Endothelial cell of umbilical vein (primary cell): ENCODE measurements at regions not wholly inside any gene's neighbourhood (a gene's known extent, or its start where the extent isn't known, plus 50 kb on each side); places are given as distances from the start of the nearest gene placed in this dataset.

Experiments
- BruUV-seq: library from RNA; stranded (reverse); fragments of 400-500 nt; replicated peaks from 2 replicates; lab custom pipeline; 2021; lab: Mats Ljungman, UMichigan
- CTCF ChIA-PET: fragments of 300-600, 350-600 bp; sonication (Branson Sonifier 250); formaldehyde crosslinking; loops from one replicate; lab custom pipeline; 2021; ENCODE audit warnings: antibody characterized with exemption, inconsistent platforms; lab: Charles Lee
- POLR2A ChIA-PET: fragments of 300-600, 350-600 bp; sonication (Branson Sonifier 250); formaldehyde crosslinking; loops from one replicate; lab custom pipeline; 2021; ENCODE audit warnings: antibody characterized with exemption, inconsistent platforms; lab: Charles Lee
- DNase-seq: peaks from one replicate; pipeline ENCODE4 v3.0.0-alpha.2; 2011; ENCODE audit warnings: low read depth, low spot score
- FAIRE-seq: peaks from 2 replicates; lab custom pipeline; 2011; peaks lifted over from hg19 to GRCh38; lab: Jason Lieb, UNC
- H2AFZ ChIP-seq: 2 replicates; pipeline ENCODE4 v1.6.0; 2012; ENCODE audit warnings: low read depth, low read length, control low read depth, inconsistent platforms
- H3K27ac ChIP-seq: 2 replicates; pipeline ENCODE4 v1.5.1; 2011; ENCODE audit warnings: low read depth, mild to moderate bottlenecking, control low read depth, low read length, moderate library complexity; ENCODE audit not compliant: insufficient read depth
- H3K27me3 ChIP-seq, 2 experiments: 2 replicates each; pipeline versions ENCODE4 v1.6.0 to v1.6.1; 2011; ENCODE audit warnings: low read length in 2 of 2, mixed read lengths in 1 of 2; ENCODE audit not compliant: control insufficient read depth in 2 of 2, insufficient read depth in 2 of 2
- H3K36me3 ChIP-seq, 2 experiments: 2 replicates in 1 of 2; 3 replicates in 1 of 2; pipeline ENCODE4 v1.5.1; 2011; ENCODE audit warnings: low read length in 2 of 2, mild to moderate bottlenecking in 1 of 2, moderate library complexity in 1 of 2; ENCODE audit not compliant: control insufficient read depth in 2 of 2, insufficient read depth in 2 of 2; ENCODE audit errors: extremely low read depth in 1 of 2
- H3K4me1 ChIP-seq: 3 replicates; pipeline ENCODE4 v1.5.1; 2011; ENCODE audit warnings: mild to moderate bottlenecking, low read length; ENCODE audit not compliant: control insufficient read depth, insufficient read depth; ENCODE audit errors: extremely low read depth
- H3K4me2 ChIP-seq: 2 replicates; pipeline ENCODE4 v1.6.1; 2011; ENCODE audit warnings: low read length, control low read depth, mixed read lengths; ENCODE audit not compliant: insufficient read depth
- H3K4me3 ChIP-seq, 3 experiments: fragments of 200-600 bp in 1 of 3; sonication (generic), shearing (Covaris generic) in 1 of 3; replicated peaks in 1 of 3; 2 replicates each; pipeline ENCODE4 v1.5.1; 2011 to 2016; ENCODE audit warnings: control low read depth in 3 of 3, low read length in 3 of 3, mild to moderate bottlenecking in 2 of 3, inconsistent platforms in 1 of 3, low read depth in 1 of 3, moderate library complexity in 1 of 3; ENCODE audit not compliant: insufficient read depth in 1 of 3
- H3K79me2 ChIP-seq: 2 replicates; pipeline ENCODE4 v1.6.0; 2012; ENCODE audit warnings: low read length, inconsistent platforms; ENCODE audit not compliant: control insufficient read depth, insufficient read depth
- H3K9ac ChIP-seq: replicated peaks from 2 replicates; pipeline ENCODE3; 2011; ENCODE audit warnings: low read length, control low read depth; ENCODE audit not compliant: insufficient read depth; ENCODE audit errors: extremely low read depth
- H3K9me1 ChIP-seq: replicated peaks from 3 replicates; pipeline ENCODE4 v1.6.0; 2011; ENCODE audit warnings: mild to moderate bottlenecking, low read length; ENCODE audit not compliant: control insufficient read depth, insufficient read depth; ENCODE audit errors: extremely low read depth
- H3K9me3 ChIP-seq: replicated peaks from 2 replicates; pipeline ENCODE4 v1.5.1; 2012; ENCODE audit warnings: low read length, inconsistent platforms; ENCODE audit not compliant: control insufficient read depth, insufficient read depth
- H4K20me1 ChIP-seq: replicated peaks from 2 replicates; pipeline ENCODE3; 2011; ENCODE audit warnings: mild to moderate bottlenecking, low read length; ENCODE audit not compliant: control insufficient read depth, insufficient read depth; ENCODE audit errors: extremely low read depth
- EZH2 ChIP-seq: IDR thresholded peaks from 2 replicates; pipeline ENCODE4 v1.6.1; 2012; ENCODE audit warnings: borderline replicate concordance, low read depth, mild to moderate bottlenecking, moderate library complexity, low read length, inconsistent platforms; ENCODE audit not compliant: severe bottlenecking
- FOS ChIP-seq: IDR thresholded peaks from 2 replicates; pipeline ENCODE4 v1.6.1; 2011; ENCODE audit warnings: mild to moderate bottlenecking, low read length, moderate library complexity, borderline replicate concordance; ENCODE audit not compliant: insufficient read depth
- GATA2 ChIP-seq: IDR thresholded peaks from 2 replicates; pipeline ENCODE4 v1.7.0; 2011; ENCODE audit warnings: low read depth, mild to moderate bottlenecking, moderate library complexity, mixed read lengths, low read length; ENCODE audit not compliant: insufficient read length, insufficient read depth
- JUN ChIP-seq: IDR thresholded peaks from 2 replicates; pipeline ENCODE4 v1.6.1; 2011; ENCODE audit warnings: borderline replicate concordance, low read depth; ENCODE audit not compliant: insufficient read length, insufficient read depth
- MYC ChIP-seq: IDR thresholded peaks from one replicate; pipeline ENCODE4 v1.6.1; 2011; ENCODE audit warnings: mild to moderate bottlenecking, low read depth, low read length
- POLR2A ChIP-seq: IDR thresholded peaks from 2 replicates; pipeline ENCODE4 v1.6.1; 2012; ENCODE audit warnings: low read depth, mild to moderate bottlenecking, control low read depth, low read length
- POLR2AphosphoS5 ChIP-seq: IDR thresholded peaks from 2 replicates; pipeline ENCODE4 v1.6.1; 2012; ENCODE audit warnings: low read depth, mild to moderate bottlenecking, control low read depth, low read length, moderate library complexity; ENCODE audit not compliant: insufficient read depth
- dilution Hi-C: fragments of 300-500 bp; cut with MboI; formaldehyde crosslinking; loops from one replicate; pipeline ENCODE4 v1.15.0; 2019; ENCODE audit warnings: low sequenced_read_pairs; ENCODE audit not compliant: extremely low pct_ligation_motif_present
- intact Hi-C: fragments of 100-400 bp; cut with micrococcal nuclease; formaldehyde crosslinking; loops from one replicate; pipeline ENCODE4 v1.10.0; 2022
- TF ChIP-seq, protein P1 (sequence below): IDR thresholded peaks from 2 replicates; pipeline ENCODE4 v1.6.1; 2011; ENCODE audit not compliant: insufficient read depth, insufficient read length
- TF ChIP-seq, protein P2 (sequence below), 2 donors: IDR thresholded peaks; 1 replicate in 1 of 2; 2 replicates in 1 of 2; pipeline ENCODE4 v1.5.1; 2011; ENCODE audit warnings: low read length in 2 of 2, mild to moderate bottlenecking in 2 of 2, moderate library complexity in 2 of 2, control low read depth in 1 of 2, inconsistent platforms in 1 of 2, low read depth in 1 of 2; ENCODE audit not compliant: insufficient read depth in 1 of 2; ENCODE audit errors: extremely low read depth in 1 of 2

DNA sequence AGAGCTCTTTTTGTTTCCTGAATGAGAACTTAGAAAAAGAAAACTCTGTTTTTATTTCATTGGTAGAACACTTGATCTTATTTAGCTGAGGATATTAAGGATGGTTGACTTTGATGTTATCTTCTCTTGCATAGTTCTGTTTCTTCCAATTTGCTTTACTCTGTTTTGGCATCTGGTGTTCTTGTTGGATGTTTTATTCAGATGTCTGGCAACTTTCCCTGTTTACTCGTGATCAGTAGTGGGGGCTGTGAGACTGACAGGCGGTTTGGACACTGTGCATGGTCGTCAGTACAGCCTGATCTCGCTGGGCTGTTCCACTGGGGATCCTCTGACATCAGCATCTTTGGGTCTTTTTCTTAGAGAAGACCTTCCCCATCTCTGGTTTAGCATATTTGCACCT is 100.1 kb downstream of the TSN start:
- Histone ChIP-seq H3K4me2 (no peak overlapping the region), H3K9me1 (no peaks in the 10 kb centered on the region), H3K27ac (no peak overlapping the region), H2AFZ (no peak overlapping the region), H3K9ac (no peak overlapping the region), H3K27me3 (no peaks in the 10 kb centered on the region), H3K4me1 (no peaks in the 10 kb centered on the region), H4K20me1 (no peaks in the 10 kb centered on the region), H3K36me3 (no peaks in the 10 kb centered on the region), H3K4me3 (no peak overlapping the region), H3K9me3 (no peaks in the 10 kb centered on the region), H3K79me2 (no peaks in the 10 kb centered on the region)
- CTCF ChIA-PET, result no interaction called here
- FAIRE-seq (no peak), DNase-seq (no peak)
- dilution Hi-C loops, result no loop called here
- intact Hi-C loops, result no loop called here
- TF ChIP-seq POLR2A (no peak), MYC (no peak), EZH2 (no peak), GATA2 (no peak), FOS (no peak), JUN (no peak), POLR2AphosphoS5 (no peak)
- TF ChIP-seq, protein P1, sequence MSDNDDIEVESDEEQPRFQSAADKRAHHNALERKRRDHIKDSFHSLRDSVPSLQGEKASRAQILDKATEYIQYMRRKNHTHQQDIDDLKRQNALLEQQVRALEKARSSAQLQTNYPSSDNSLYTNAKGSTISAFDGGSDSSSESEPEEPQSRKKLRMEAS, result no peak
- TF ChIP-seq, protein P2, sequence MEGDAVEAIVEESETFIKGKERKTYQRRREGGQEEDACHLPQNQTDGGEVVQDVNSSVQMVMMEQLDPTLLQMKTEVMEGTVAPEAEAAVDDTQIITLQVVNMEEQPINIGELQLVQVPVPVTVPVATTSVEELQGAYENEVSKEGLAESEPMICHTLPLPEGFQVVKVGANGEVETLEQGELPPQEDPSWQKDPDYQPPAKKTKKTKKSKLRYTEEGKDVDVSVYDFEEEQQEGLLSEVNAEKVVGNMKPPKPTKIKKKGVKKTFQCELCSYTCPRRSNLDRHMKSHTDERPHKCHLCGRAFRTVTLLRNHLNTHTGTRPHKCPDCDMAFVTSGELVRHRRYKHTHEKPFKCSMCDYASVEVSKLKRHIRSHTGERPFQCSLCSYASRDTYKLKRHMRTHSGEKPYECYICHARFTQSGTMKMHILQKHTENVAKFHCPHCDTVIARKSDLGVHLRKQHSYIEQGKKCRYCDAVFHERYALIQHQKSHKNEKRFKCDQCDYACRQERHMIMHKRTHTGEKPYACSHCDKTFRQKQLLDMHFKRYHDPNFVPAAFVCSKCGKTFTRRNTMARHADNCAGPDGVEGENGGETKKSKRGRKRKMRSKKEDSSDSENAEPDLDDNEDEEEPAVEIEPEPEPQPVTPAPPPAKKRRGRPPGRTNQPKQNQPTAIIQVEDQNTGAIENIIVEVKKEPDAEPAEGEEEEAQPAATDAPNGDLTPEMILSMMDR (IDR thresholded peaks at IDR 0.05; ENCODE audit: extremely low read depth in 1 of 2, insufficient read depth in 1 of 2, low read depth in 1 of 2, low read length in 2 of 2), result no peak
- BruUV-seq, result no TSS peak
- POLR2A ChIA-PET, result no interaction called here
